ENCODE measurements at regions not wholly inside any gene's neighbourhood (a gene's known extent, or its start where the extent isn't known, plus 50 kb on each side); places are given as distances from the start of the nearest gene placed in this dataset.

DNA sequence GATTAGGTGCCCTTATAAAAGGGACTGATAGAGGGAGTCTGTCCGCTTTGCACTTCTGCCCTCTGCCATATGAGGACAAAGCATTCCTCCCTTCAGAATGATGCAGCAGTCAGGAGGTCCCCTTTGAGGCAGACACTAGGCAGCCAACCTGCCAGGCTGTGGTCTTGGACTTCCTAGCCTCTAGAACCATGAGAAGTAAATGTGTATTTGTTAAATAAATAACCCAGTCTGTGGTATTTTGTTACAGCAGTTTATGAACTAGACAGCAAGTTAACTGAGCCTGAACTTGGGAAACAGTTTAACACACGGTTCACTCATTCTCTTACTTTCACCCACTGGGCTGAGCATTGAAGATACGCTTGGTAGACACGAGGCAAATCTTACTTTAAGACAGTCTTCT, 313.2 kb downstream of the UQCRFS1 start:
- no peak for TF ChIP-seq YY1 (IDR thresholded peaks at IDR 0.05; ENCODE audit: insufficient read depth, insufficient read length)
- no peak for TF ChIP-seq SUZ12 (IDR thresholded peaks at IDR 0.05; ENCODE audit: extremely low read depth, insufficient read depth, insufficient read length)
- no peak for TF ChIP-seq ZNF274 (IDR thresholded peaks at IDR 0.05; ENCODE audit: low read depth, low read length)

Measured in NT2/D1 (cell line).